HepG2 (cell line): ENCODE measurements at regions not wholly inside any gene's neighbourhood (a gene's known extent, or its start where the extent isn't known, plus 50 kb on each side); places are given as distances from the start of the nearest gene placed in this dataset.

Experiments used
- GTF2F1 ChIP-seq: fragments of 150-350 bp; IDR thresholded peaks from 2 replicates; pipeline ENCODE4 v1.6.1; 2014; ENCODE audit warnings: low read length
- KDM1A ChIP-seq: IDR thresholded peaks from 2 replicates; pipeline ENCODE4 v1.6.1; 2016; ENCODE audit warnings: missing compliant biosample characterization
- NR2F1 ChIP-seq, 2 experiments: fragments of 450-650 bp in 1 of 2; formaldehyde crosslinking in 1 of 2; IDR thresholded peaks; 2 replicates each; pipeline versions ENCODE4 v1.5.0 to v1.6.1; 2016 to 2020; ENCODE audit warnings: mild to moderate bottlenecking in 1 of 2, missing compliant biosample characterization in 1 of 2, missing genetic modification reagents in 1 of 2, moderate library complexity in 1 of 2
- NR3C1 ChIP-seq: sonication (generic); formaldehyde crosslinking; IDR thresholded peaks from 2 replicates; pipeline ENCODE4 v1.4.0; 2020; ENCODE audit warnings: missing genetic modification reagents
- RFX5 ChIP-seq: IDR thresholded peaks from 2 replicates; pipeline ENCODE4 v1.6.1; 2011; ENCODE audit warnings: low read depth, low read length, improper control_type of control experiment
- SIN3B ChIP-seq: fragments of 150-350 bp; IDR thresholded peaks from 2 replicates; pipeline ENCODE4 v1.6.1; 2014; ENCODE audit warnings: low read length
- TAF1 ChIP-seq: sonication (generic); formaldehyde crosslinking; IDR thresholded peaks from 2 replicates; pipeline ENCODE4 v1.4.0; 2020; ENCODE audit warnings: missing genetic modification reagents
- TOPORS ChIP-seq: sonication (generic); formaldehyde crosslinking; IDR thresholded peaks from 2 replicates; pipeline ENCODE4 v1.8.0; 2023; ENCODE audit warnings: mild to moderate bottlenecking, missing genetic modification reagents
- TF ChIP-seq, protein P1 (sequence below): sonication (generic); formaldehyde crosslinking; IDR thresholded peaks from 2 replicates; pipeline ENCODE4 v1.5.0; 2020; ENCODE audit warnings: mild to moderate bottlenecking, missing genetic modification reagents, moderate library complexity
- TF ChIP-seq, protein P2 (sequence below): sonication (generic); formaldehyde crosslinking; conservative IDR thresholded peaks from 2 replicates; pipeline ENCODE4 v1.4.0; 2020; ENCODE audit warnings: missing genetic modification reagents
- TF ChIP-seq, protein P3 (sequence below): sonication (generic); formaldehyde crosslinking; IDR thresholded peaks from 2 replicates; pipeline ENCODE4 v1.9.0; 2021; ENCODE audit warnings: missing genetic modification reagents, borderline replicate concordance

- no peak for TF ChIP-seq TOPORS (CRISPR knock-in tag)
- no peak for TF ChIP-seq TAF1 (CRISPR knock-in tag)
- TF ChIP-seq NR3C1 (CRISPR knock-in tag): no peak
- no peak for TF ChIP-seq GTF2F1
- TF ChIP-seq, protein P1, sequence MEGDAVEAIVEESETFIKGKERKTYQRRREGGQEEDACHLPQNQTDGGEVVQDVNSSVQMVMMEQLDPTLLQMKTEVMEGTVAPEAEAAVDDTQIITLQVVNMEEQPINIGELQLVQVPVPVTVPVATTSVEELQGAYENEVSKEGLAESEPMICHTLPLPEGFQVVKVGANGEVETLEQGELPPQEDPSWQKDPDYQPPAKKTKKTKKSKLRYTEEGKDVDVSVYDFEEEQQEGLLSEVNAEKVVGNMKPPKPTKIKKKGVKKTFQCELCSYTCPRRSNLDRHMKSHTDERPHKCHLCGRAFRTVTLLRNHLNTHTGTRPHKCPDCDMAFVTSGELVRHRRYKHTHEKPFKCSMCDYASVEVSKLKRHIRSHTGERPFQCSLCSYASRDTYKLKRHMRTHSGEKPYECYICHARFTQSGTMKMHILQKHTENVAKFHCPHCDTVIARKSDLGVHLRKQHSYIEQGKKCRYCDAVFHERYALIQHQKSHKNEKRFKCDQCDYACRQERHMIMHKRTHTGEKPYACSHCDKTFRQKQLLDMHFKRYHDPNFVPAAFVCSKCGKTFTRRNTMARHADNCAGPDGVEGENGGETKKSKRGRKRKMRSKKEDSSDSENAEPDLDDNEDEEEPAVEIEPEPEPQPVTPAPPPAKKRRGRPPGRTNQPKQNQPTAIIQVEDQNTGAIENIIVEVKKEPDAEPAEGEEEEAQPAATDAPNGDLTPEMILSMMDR (CRISPR knock-in tag): no peak
- no peak for TF ChIP-seq KDM1A (CRISPR knock-in tag)
- TF ChIP-seq, protein P2, sequence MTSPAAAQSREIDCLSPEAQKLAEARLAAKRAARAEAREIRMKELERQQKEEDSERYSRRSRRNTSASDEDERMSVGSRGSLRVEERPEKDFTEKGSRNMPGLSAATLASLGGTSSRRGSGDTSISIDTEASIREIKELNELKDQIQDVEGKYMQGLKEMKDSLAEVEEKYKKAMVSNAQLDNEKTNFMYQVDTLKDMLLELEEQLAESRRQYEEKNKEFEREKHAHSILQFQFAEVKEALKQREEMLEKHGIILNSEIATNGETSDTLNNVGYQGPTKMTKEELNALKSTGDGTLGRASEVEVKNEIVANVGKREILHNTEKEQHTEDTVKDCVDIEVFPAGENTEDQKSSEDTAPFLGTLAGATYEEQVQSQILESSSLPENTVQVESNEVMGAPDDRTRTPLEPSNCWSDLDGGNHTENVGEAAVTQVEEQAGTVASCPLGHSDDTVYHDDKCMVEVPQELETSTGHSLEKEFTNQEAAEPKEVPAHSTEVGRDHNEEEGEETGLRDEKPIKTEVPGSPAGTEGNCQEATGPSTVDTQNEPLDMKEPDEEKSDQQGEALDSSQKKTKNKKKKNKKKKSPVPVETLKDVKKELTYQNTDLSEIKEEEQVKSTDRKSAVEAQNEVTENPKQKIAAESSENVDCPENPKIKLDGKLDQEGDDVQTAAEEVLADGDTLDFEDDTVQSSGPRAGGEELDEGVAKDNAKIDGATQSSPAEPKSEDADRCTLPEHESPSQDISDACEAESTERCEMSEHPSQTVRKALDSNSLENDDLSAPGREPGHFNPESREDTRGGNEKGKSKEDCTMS (CRISPR knock-in tag): no peak
- no peak for TF ChIP-seq SIN3B
- TF ChIP-seq RFX5: no peak
- TF ChIP-seq, protein P3, sequence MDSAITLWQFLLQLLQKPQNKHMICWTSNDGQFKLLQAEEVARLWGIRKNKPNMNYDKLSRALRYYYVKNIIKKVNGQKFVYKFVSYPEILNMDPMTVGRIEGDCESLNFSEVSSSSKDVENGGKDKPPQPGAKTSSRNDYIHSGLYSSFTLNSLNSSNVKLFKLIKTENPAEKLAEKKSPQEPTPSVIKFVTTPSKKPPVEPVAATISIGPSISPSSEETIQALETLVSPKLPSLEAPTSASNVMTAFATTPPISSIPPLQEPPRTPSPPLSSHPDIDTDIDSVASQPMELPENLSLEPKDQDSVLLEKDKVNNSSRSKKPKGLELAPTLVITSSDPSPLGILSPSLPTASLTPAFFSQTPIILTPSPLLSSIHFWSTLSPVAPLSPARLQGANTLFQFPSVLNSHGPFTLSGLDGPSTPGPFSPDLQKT (CRISPR knock-in tag): no peak
- TF ChIP-seq NR2F1 (CRISPR knock-in tag; IDR thresholded peaks at IDR 0.05): no peak
Observed at GRCh38 chr11:64504999-64505398, 50.7 kb upstream of the SLC22A11 start.
